Activated CD4-positive, alpha-beta T cell treated with anti-CD3 and anti-CD28 coated beads, Interleukin-2, amount 10 ng/mL, durations not matched to agents 7 days and 5 days (primary cell): ENCODE measurements at regions not wholly inside any gene's neighbourhood (a gene's known extent, or its start where the extent isn't known, plus 50 kb on each side); places are given as distances from the start of the nearest gene placed in this dataset.

Experiments
- CTCF ChIA-PET: fragments of 350-600 bp; sonication (Branson Sonifier 250); formaldehyde crosslinking; loops from one replicate; lab custom pipeline; 2021; ENCODE audit warnings: antibody characterized with exemption; lab: Charles Lee
- POLR2A ChIA-PET: fragments of 350-600 bp; sonication (Branson Sonifier 250); formaldehyde crosslinking; loops from one replicate; lab custom pipeline; 2021; ENCODE audit warnings: antibody characterized with exemption; lab: Charles Lee
- DNase-seq: peaks from one replicate; pipeline ENCODE4 v3.0.0-alpha.2; 2020
- H3K27ac Mint-ChIP-seq: one replicate; pipeline ENCODE4 v1.8.0; 2021; ENCODE audit warnings: mild to moderate bottlenecking, moderate library complexity, mixed read lengths
- H3K27me3 Mint-ChIP-seq: one replicate; pipeline ENCODE4 v1.8.0; 2021; ENCODE audit warnings: mixed read lengths
- H3K36me3 Mint-ChIP-seq: one replicate; pipeline ENCODE4 v1.8.0; 2021; ENCODE audit warnings: low read depth, mixed read lengths
- H3K4me1 Mint-ChIP-seq: one replicate; pipeline ENCODE4 v1.8.0; 2021; ENCODE audit warnings: mixed read lengths
- H3K4me3 Mint-ChIP-seq: one replicate; pipeline ENCODE4 v1.8.0; 2021; ENCODE audit warnings: mild to moderate bottlenecking, moderate library complexity, mixed read lengths
- H3K9me3 Mint-ChIP-seq: one replicate; pipeline ENCODE4 v1.8.0; 2021; ENCODE audit warnings: mixed read lengths

GRCh38 chr3:148240351-148240750, 457.4 kb upstream of the AGTR1 start:
- Mint-ChIP-seq H3K27me3 (no peaks in the 10 kb centered on the region), H3K27ac (no peak overlapping the region), H3K36me3 (no peaks in the 10 kb centered on the region), H3K9me3 (no peaks in the 10 kb centered on the region), H3K4me3 (no peak overlapping the region), H3K4me1 (no peaks in the 10 kb centered on the region)
- ChIA-PET POLR2A (no interaction called here), CTCF (no interaction called here)
- no peak for DNase-seq

- POLR2A ChIA-PET = no interaction called here
- no peak for DNase-seq
- CTCF ChIA-PET = no interaction called here
- Mint-ChIP-seq H3K4me3 (no peak overlapping the region), H3K9me3 (no peaks in the 10 kb centered on the region), H3K4me1 (no peaks in the 10 kb centered on the region), H3K27me3 (no peaks in the 10 kb centered on the region), H3K36me3 (no peaks in the 10 kb centered on the region), H3K27ac (no peak overlapping the region)
Observed at GRCh38 chr3:148243609-148244008, 454.1 kb upstream of the AGTR1 start.

GRCh38 chr3:148246291-148246923, 451.3 kb upstream of the AGTR1 start:
- ChIA-PET POLR2A (interaction anchor here (0.7 kb wide), 1 partner anchor 17 kb away, joined by 7 read pairs; no protein-coding TSS in a partner anchor), CTCF (no interaction called here)
- Mint-ChIP-seq H3K27me3 (no peaks in the 10 kb centered on the region), H3K4me3 (no peak overlapping the region), H3K36me3 (no peaks in the 10 kb centered on the region), H3K9me3 (no peaks in the 10 kb centered on the region), H3K27ac (no peak overlapping the region), H3K4me1 (no peaks in the 10 kb centered on the region)
- DNase-seq = no peak

GRCh38 chr3:148253713-148254112, 444.0 kb upstream of the AGTR1 start:
- Mint-ChIP-seq H3K9me3 (no peaks in the 10 kb centered on the region), H3K27me3 (no peaks in the 10 kb centered on the region), H3K27ac (no peak overlapping the region), H3K4me3 (no peak overlapping the region), H3K36me3 (no peaks in the 10 kb centered on the region), H3K4me1 (no peaks in the 10 kb centered on the region)
- POLR2A ChIA-PET = no interaction called here
- CTCF ChIA-PET = no interaction called here
- no peak for DNase-seq

- CTCF ChIA-PET = no interaction called here
- POLR2A ChIA-PET = no interaction called here
- Mint-ChIP-seq H3K27ac (no peak overlapping the region), H3K4me1 (no peaks in the 10 kb centered on the region), H3K36me3 (no peaks in the 10 kb centered on the region), H3K9me3 (no peaks in the 10 kb centered on the region), H3K27me3 (no peaks in the 10 kb centered on the region), H3K4me3 (no peak overlapping the region)
- DNase-seq = no peak
Observed at GRCh38 chr3:148254402-148254801, 443.3 kb upstream of the AGTR1 start.

GRCh38 chr3:148255981-148256969, 441.4 kb upstream of the AGTR1 start:
- POLR2A ChIA-PET = no interaction called here
- CTCF ChIA-PET = no interaction called here
- H3K4me1 Mint-ChIP-seq = no peaks in the 10 kb centered on the region
- H3K27ac Mint-ChIP-seq = no peak overlapping the region
- H3K9me3 Mint-ChIP-seq = no peaks in the 10 kb centered on the region
- no peaks in the 10 kb centered on the region for H3K27me3 Mint-ChIP-seq
- no peaks in the 10 kb centered on the region for H3K36me3 Mint-ChIP-seq
- no peak overlapping the region for H3K4me3 Mint-ChIP-seq
- no peak for DNase-seq

- H3K36me3 Mint-ChIP-seq = no peaks in the 10 kb centered on the region
- no peak overlapping the region for H3K4me3 Mint-ChIP-seq
- no peaks in the 10 kb centered on the region for H3K4me1 Mint-ChIP-seq
- CTCF ChIA-PET = no interaction called here
- H3K27me3 Mint-ChIP-seq = no peaks in the 10 kb centered on the region
- no peak overlapping the region for H3K27ac Mint-ChIP-seq
- POLR2A ChIA-PET = no interaction called here
- DNase-seq = no peak
- no peaks in the 10 kb centered on the region for H3K9me3 Mint-ChIP-seq
Observed at GRCh38 chr3:148262980-148263379, 434.7 kb upstream of the AGTR1 start.

GRCh38 chr3:148265841-148266240, 431.9 kb upstream of the AGTR1 start:
- no peaks in the 10 kb centered on the region for H3K27me3 Mint-ChIP-seq
- no peak overlapping the region for H3K27ac Mint-ChIP-seq
- no peaks in the 10 kb centered on the region for H3K4me1 Mint-ChIP-seq
- H3K36me3 Mint-ChIP-seq = no peaks in the 10 kb centered on the region
- H3K9me3 Mint-ChIP-seq = no peaks in the 10 kb centered on the region
- ChIA-PET CTCF (no interaction called here), POLR2A (no interaction called here)
- DNase-seq = no peak
- H3K4me3 Mint-ChIP-seq = no peak overlapping the region

GRCh38 chr3:148266341-148266740, 431.4 kb upstream of the AGTR1 start:
- Mint-ChIP-seq H3K4me3 (no peak overlapping the region), H3K36me3 (no peaks in the 10 kb centered on the region), H3K4me1 (no peaks in the 10 kb centered on the region), H3K27ac (no peak overlapping the region), H3K27me3 (no peaks in the 10 kb centered on the region), H3K9me3 (no peaks in the 10 kb centered on the region)
- no peak for DNase-seq
- ChIA-PET CTCF (no interaction called here), POLR2A (no interaction called here)

- POLR2A ChIA-PET = no interaction called here
Observed at GRCh38 chr3:148269816-148270215, 427.9 kb upstream of the AGTR1 start.

GRCh38 chr3:148280623-148281242, 417.0 kb upstream of the AGTR1 start:
- peaks cover 9% of the 10 kb centered on the region for H3K9me3 Mint-ChIP-seq
- no peaks in the 10 kb centered on the region for H3K27me3 Mint-ChIP-seq
- no peak overlapping the region for H3K4me3 Mint-ChIP-seq
- H3K27ac Mint-ChIP-seq = no peak overlapping the region
- ChIA-PET POLR2A (interaction anchor here (0.6 kb wide), 1 partner anchor 46 kb away, joined by 3 read pairs; no protein-coding TSS in a partner anchor), CTCF (interaction anchor here (1.3 kb wide), 1 partner anchor 11 kb away, joined by 3 read pairs; no protein-coding TSS in a partner anchor)
- no peaks in the 10 kb centered on the region for H3K36me3 Mint-ChIP-seq
- H3K4me1 Mint-ChIP-seq = no peaks in the 10 kb centered on the region
- no peak for DNase-seq

More at GRCh38 chr3:148269816-148270215, 427.9 kb upstream of the AGTR1 start:
- no peaks in the 10 kb centered on the region for H3K9me3 Mint-ChIP-seq
- CTCF ChIA-PET = interaction anchor here (1.7 kb wide), 1 partner anchor 12 kb away, joined by 3 read pairs; no protein-coding TSS in a partner anchor
- H3K4me3 Mint-ChIP-seq = no peak overlapping the region
- no peak for DNase-seq
- no peak overlapping the region for H3K27ac Mint-ChIP-seq
- no peaks in the 10 kb centered on the region for H3K27me3 Mint-ChIP-seq
- no peaks in the 10 kb centered on the region for H3K4me1 Mint-ChIP-seq
- no peaks in the 10 kb centered on the region for H3K36me3 Mint-ChIP-seq

- peaks cover 4% of the 10 kb centered on the region for H3K27me3 Mint-ChIP-seq
- DNase-seq = no peak
- no peak overlapping the region for H3K27ac Mint-ChIP-seq
- POLR2A ChIA-PET = no interaction called here
- H3K4me3 Mint-ChIP-seq = no peak overlapping the region
- CTCF ChIA-PET = no interaction called here
- H3K4me1 Mint-ChIP-seq = no peaks in the 10 kb centered on the region
- H3K9me3 Mint-ChIP-seq = no peaks in the 10 kb centered on the region
- H3K36me3 Mint-ChIP-seq = no peaks in the 10 kb centered on the region
Observed at GRCh38 chr3:148289159-148289558, 408.5 kb upstream of the AGTR1 start.

- Mint-ChIP-seq H3K4me1 (peaks cover 18% of the 10 kb centered on the region), H3K36me3 (peaks cover 4% of the 10 kb centered on the region), H3K27me3 (peaks cover 5% of the 10 kb centered on the region), H3K4me3 (no peak overlapping the region), H3K27ac (no peak overlapping the region), H3K9me3 (peaks cover 12% of the 10 kb centered on the region)
- POLR2A ChIA-PET = no interaction called here
- DNase-seq = no peak
- CTCF ChIA-PET = no interaction called here
Observed at GRCh38 chr3:148297013-148297412, 400.7 kb upstream of the AGTR1 start.
